H9 (cell line): ENCODE measurements at regions not wholly inside any gene's neighbourhood (a gene's known extent, or its start where the extent isn't known, plus 50 kb on each side); places are given as distances from the start of the nearest gene placed in this dataset.

ENCODE experiments used
- DNase-seq: peaks from one replicate; pipeline ENCODE4 v3.0.0-alpha.2; 2017
- H2AFZ ChIP-seq: one replicate; pipeline ENCODE4 v1.6.1; 2013; ENCODE audit warnings: mild to moderate bottlenecking, low read length, control low read depth, moderate library complexity
- H2AK5ac ChIP-seq: 2 replicates; pipeline ENCODE4 v1.6.1; 2013; ENCODE audit warnings: low read length, control low read depth, mixed read lengths; ENCODE audit not compliant: insufficient read length
- H2BK120ac ChIP-seq: one replicate; pipeline ENCODE4 v1.6.1; 2013; ENCODE audit warnings: low read depth, mild to moderate bottlenecking, low read length, control low read depth, inconsistent platforms; ENCODE audit not compliant: poor library complexity, severe bottlenecking
- H2BK12ac ChIP-seq: 2 replicates; pipeline ENCODE4 v1.6.1; 2013; ENCODE audit warnings: low read length, control low read depth, mixed read lengths, low read depth; ENCODE audit not compliant: insufficient read length
- H2BK15ac ChIP-seq: 2 replicates; pipeline ENCODE4 v1.6.1; 2013; ENCODE audit warnings: low read depth, low read length, control low read depth
- H2BK20ac ChIP-seq: one replicate; pipeline ENCODE4 v1.6.1; 2013; ENCODE audit warnings: low read depth, mild to moderate bottlenecking, low read length, control low read depth, inconsistent platforms; ENCODE audit not compliant: poor library complexity, severe bottlenecking
- H2BK5ac ChIP-seq: 2 replicates; pipeline ENCODE4 v1.6.1; 2013; ENCODE audit warnings: low read length, control low read depth, mixed read lengths; ENCODE audit not compliant: insufficient read length
- H3K14ac ChIP-seq: 2 replicates; pipeline ENCODE4 v1.6.1; 2013; ENCODE audit warnings: low read length, control low read depth; ENCODE audit not compliant: insufficient read depth
- H3K18ac ChIP-seq: 2 replicates; pipeline ENCODE4 v1.6.1; 2013; ENCODE audit warnings: low read depth, mild to moderate bottlenecking, mixed read lengths, low read length, control low read depth; ENCODE audit not compliant: insufficient read length
- H3K23ac ChIP-seq: 2 replicates; pipeline ENCODE4 v1.6.1; 2013; ENCODE audit warnings: low read length, control low read depth, mixed read lengths, low read depth; ENCODE audit not compliant: insufficient read length
- H3K23me2 ChIP-seq: 2 replicates; pipeline ENCODE4 v1.6.1; 2013; ENCODE audit warnings: low read depth, mild to moderate bottlenecking, mixed read lengths, low read length, control low read depth; ENCODE audit not compliant: insufficient read length, poor library complexity, severe bottlenecking
- H3K27ac ChIP-seq: 2 replicates; pipeline ENCODE4 v1.5.1; 2013; ENCODE audit warnings: low read length, control low read depth, mixed read lengths, low read depth; ENCODE audit not compliant: insufficient read length
- H3K27me3 ChIP-seq: 2 replicates; pipeline ENCODE4 v1.6.1; 2013; ENCODE audit warnings: low read length, control low read depth, inconsistent platforms; ENCODE audit not compliant: insufficient read depth
- H3K4ac ChIP-seq: 2 replicates; pipeline ENCODE4 v1.6.1; 2013; ENCODE audit warnings: low read depth, mild to moderate bottlenecking, control low read depth, inconsistent platforms, low read length, moderate library complexity
- H3K4me1 ChIP-seq: 2 replicates; pipeline ENCODE4 v1.6.1; 2013; ENCODE audit warnings: low read length, control low read depth, inconsistent platforms; ENCODE audit not compliant: insufficient read depth
- H3K4me2 ChIP-seq: 2 replicates; pipeline ENCODE4 v1.6.1; 2013; ENCODE audit warnings: low read length, control low read depth, mixed read lengths; ENCODE audit not compliant: insufficient read length, insufficient read depth
- H3K56ac ChIP-seq: 2 replicates; pipeline ENCODE4 v1.6.1; 2013; ENCODE audit warnings: low read depth, mild to moderate bottlenecking, mixed read lengths, low read length, control low read depth; ENCODE audit not compliant: insufficient read length
- H3K79me1 ChIP-seq: 2 replicates; pipeline ENCODE4 v1.6.1; 2013; ENCODE audit warnings: low read depth, mild to moderate bottlenecking, moderate library complexity, low read length, control low read depth, inconsistent platforms; ENCODE audit not compliant: insufficient read depth, poor library complexity, severe bottlenecking
- H3K79me2 ChIP-seq: 2 replicates; pipeline ENCODE4 v1.6.1; 2013; ENCODE audit warnings: low read length, control low read depth, inconsistent platforms; ENCODE audit not compliant: insufficient read depth
- H3K9ac ChIP-seq: 2 replicates; pipeline ENCODE4 v1.6.1; 2013; ENCODE audit warnings: low read length, control low read depth, mixed read lengths; ENCODE audit not compliant: insufficient read length; ENCODE audit errors: extremely low read depth
- H3K9me3 ChIP-seq: one replicate; pipeline ENCODE4 v1.6.1; 2013; ENCODE audit warnings: low read depth, low read length, inconsistent platforms; ENCODE audit not compliant: control insufficient read depth
- H3T11ph ChIP-seq: one replicate; pipeline ENCODE4 v1.6.1; 2013; ENCODE audit warnings: mild to moderate bottlenecking, low read length, control low read depth, inconsistent platforms
- H4K20me1 ChIP-seq: one replicate; pipeline ENCODE4 v1.6.1; 2013; ENCODE audit not compliant: control insufficient read depth, insufficient read length, insufficient read depth
- H4K5ac ChIP-seq: 2 replicates; pipeline ENCODE4 v1.6.1; 2013; ENCODE audit warnings: low read depth, mild to moderate bottlenecking, mixed read lengths, low read length, control low read depth; ENCODE audit not compliant: insufficient read length
- H4K8ac ChIP-seq: replicated peaks from 2 replicates; pipeline ENCODE4 v1.6.1; 2013; ENCODE audit warnings: low read length, control low read depth, mixed read lengths, low read depth; ENCODE audit not compliant: insufficient read length
- H4K91ac ChIP-seq: 2 replicates; pipeline ENCODE4 v1.6.1; 2013; ENCODE audit warnings: low read depth, mild to moderate bottlenecking, moderate library complexity, mixed read lengths, low read length, control low read depth; ENCODE audit not compliant: insufficient read length
- H3K27ac Mint-ChIP-seq, 3 experiments: 2 replicates in 2 of 3; 3 replicates in 1 of 3; pipeline ENCODE4 v1.8.0; 2020 to 2021; ENCODE audit warnings: mixed read lengths in 3 of 3, mild to moderate bottlenecking in 1 of 3, moderate library complexity in 1 of 3
- H3K27me3 Mint-ChIP-seq: 2 replicates; pipeline ENCODE4 v1.8.0; 2021; ENCODE audit warnings: low read depth, mild to moderate bottlenecking, moderate library complexity, mixed read lengths
- H3K36me3 Mint-ChIP-seq, 3 experiments: 2 replicates in 2 of 3; 3 replicates in 1 of 3; pipeline ENCODE4 v1.8.0; 2020 to 2021; ENCODE audit warnings: low read depth in 3 of 3, mixed read lengths in 3 of 3; ENCODE audit not compliant: insufficient read depth in 1 of 3
- H3K4me1 Mint-ChIP-seq, 2 experiments: 2 replicates each; pipeline ENCODE4 v1.8.0; 2020; ENCODE audit warnings: mixed read lengths in 2 of 2
- H3K4me3 Mint-ChIP-seq, 2 experiments: 2 replicates in 1 of 2; 3 replicates in 1 of 2; pipeline ENCODE4 v1.8.0; 2020 to 2021; ENCODE audit warnings: mild to moderate bottlenecking in 2 of 2, mixed read lengths in 2 of 2, moderate library complexity in 1 of 2
- H3K9me3 Mint-ChIP-seq, 2 experiments: 2 replicates in 1 of 2; 3 replicates in 1 of 2; pipeline ENCODE4 v1.8.0; 2020; ENCODE audit warnings: mild to moderate bottlenecking in 2 of 2, mixed read lengths in 2 of 2, moderate library complexity in 1 of 2
- CTCF ChIP-seq: fragments of 200-600 bp; sonication (generic); conservative IDR thresholded peaks from 3 replicates; pipeline ENCODE4 v1.8.0; 2021; ENCODE audit warnings: antibody characterized with exemption, mild to moderate bottlenecking
- WGBS: extraction: QIAGEN DNeasy Blood & Tissue Kit; methylation state at CpG from one replicate; pipeline ENCODE4 v1.1.7; 2013; ENCODE audit warnings: missing lambda C conversion rate, low lambda C conversion rate, mixed read lengths; ENCODE audit not compliant: insufficient read length; ENCODE audit errors: extremely low coverage; 5-methylcytosine and 5-hydroxymethylcytosine counted together

GRCh38 chr2:239514754-239515530, 114.1 kb upstream of the HDAC4 start:
- WGBS = no CpG with 5 or more reads among the region's 24 CpGs
- no peaks in the 10 kb centered on the region for H3K23me2 ChIP-seq

More at GRCh38 chr2:239514754-239515530, 114.1 kb upstream of the HDAC4 start:
- no peak overlapping the region for H2BK120ac ChIP-seq
- H3K56ac ChIP-seq = no peak overlapping the region
- no peak overlapping the region for H3K9ac ChIP-seq
- Mint-ChIP-seq H3K36me3 (no peaks in the 10 kb centered on the region; a peak in 1 of 7 replicates), H3K27ac (no peak overlapping the region), H3K9me3 (peaks cover 0 to 5% of the 10 kb centered on the region in 2 experiments; a peak in 2 of 5 replicates), H3K4me1 (peaks cover 11 to 14% of the 10 kb centered on the region in 2 experiments), H3K27me3 (peaks cover 9% of the 10 kb centered on the region), H3K4me3 (no peak overlapping the region)
- H2BK12ac ChIP-seq = no peak overlapping the region
- H4K5ac ChIP-seq = no peak overlapping the region
- no peak overlapping the region for H3K27ac ChIP-seq
- no peak for DNase-seq
- no peak; the same call in 2 of the 3 replicates for TF ChIP-seq CTCF
- no peak overlapping the region for H2BK20ac ChIP-seq
- no peak overlapping the region for H2BK15ac ChIP-seq
- no peak overlapping the region for H2AK5ac ChIP-seq
- H3K79me1 ChIP-seq = no peaks in the 10 kb centered on the region
- no peak overlapping the region for H3T11ph ChIP-seq
- no peaks in the 10 kb centered on the region; the same call in 1 of the 2 replicates for H3K4me1 ChIP-seq
- H3K4me2 ChIP-seq = no peak overlapping the region
- H3K14ac ChIP-seq = no peak overlapping the region
- H4K91ac ChIP-seq = no peak overlapping the region
- H3K23ac ChIP-seq = no peak overlapping the region
- H3K18ac ChIP-seq = no peak overlapping the region
- H3K79me2 ChIP-seq = no peaks in the 10 kb centered on the region
- H3K9me3 ChIP-seq = no peaks in the 10 kb centered on the region
- no peaks in the 10 kb centered on the region for H3K27me3 ChIP-seq
- no peak overlapping the region for H4K8ac ChIP-seq
- H2BK5ac ChIP-seq = no peak overlapping the region
- no peak overlapping the region for H2AFZ ChIP-seq
- no peaks in the 10 kb centered on the region for H4K20me1 ChIP-seq
- no peak overlapping the region for H3K4ac ChIP-seq
